Osteocyte (in vitro differentiated cells): ENCODE measurements at regions not wholly inside any gene's neighbourhood (a gene's known extent, or its start where the extent isn't known, plus 50 kb on each side); places are given as distances from the start of the nearest gene placed in this dataset.
"Not testable (repeated sequence)": the region's sequence is repeated elsewhere in the genome, so short reads cannot be mapped to it uniquely, and the experiment has no call there.

Experiments
- DNase-seq: peaks from one replicate; pipeline ENCODE4 v3.0.0; 2021; ENCODE audit warnings: mixed read lengths; ENCODE audit not compliant: unreplicated experiment; ENCODE audit errors: extremely low spot score
- H3K27ac Mint-ChIP-seq: one replicate; pipeline ENCODE4 v1.8.0; 2021; ENCODE audit warnings: mild to moderate bottlenecking, mixed read lengths; ENCODE audit not compliant: unreplicated experiment
- H3K27me3 Mint-ChIP-seq: one replicate; pipeline ENCODE4 v1.8.0; 2021; ENCODE audit warnings: mixed read lengths; ENCODE audit not compliant: unreplicated experiment
- H3K36me3 Mint-ChIP-seq: one replicate; pipeline ENCODE4 v1.8.0; 2021; ENCODE audit warnings: mixed read lengths; ENCODE audit not compliant: unreplicated experiment
- H3K4me1 Mint-ChIP-seq: one replicate; pipeline ENCODE4 v1.8.0; 2021; ENCODE audit warnings: mixed read lengths; ENCODE audit not compliant: unreplicated experiment
- H3K4me3 Mint-ChIP-seq: one replicate; pipeline ENCODE4 v1.8.0; 2021; ENCODE audit warnings: mild to moderate bottlenecking, moderate library complexity, mixed read lengths; ENCODE audit not compliant: unreplicated experiment
- H3K9me3 Mint-ChIP-seq: one replicate; pipeline ENCODE4 v1.8.0; 2021; ENCODE audit warnings: mixed read lengths; ENCODE audit not compliant: unreplicated experiment
- CTCF ChIP-seq: fragments of 200-600 bp; sonication (generic); IDR thresholded peaks from 2 replicates; pipeline ENCODE4 v1.5.0; 2021; ENCODE audit warnings: antibody characterized with exemption, mild to moderate bottlenecking, moderate library complexity

- H3K27ac Mint-ChIP-seq, result no peak overlapping the region
- H3K27me3 Mint-ChIP-seq, result no peaks in the 10 kb centered on the region
- no peak for TF ChIP-seq CTCF
- H3K4me1 Mint-ChIP-seq, result no peaks in the 10 kb centered on the region
- no peaks in the 10 kb centered on the region for H3K36me3 Mint-ChIP-seq
- peaks cover 5% of the 10 kb centered on the region for H3K9me3 Mint-ChIP-seq
- no peak overlapping the region for H3K4me3 Mint-ChIP-seq
- no peak for DNase-seq
Observed at GRCh38 chr20:26308961-26309360, 612.3 kb upstream of the ZNF337 start.

- H3K4me1 Mint-ChIP-seq, result no peaks in the 10 kb centered on the region
- no peak for TF ChIP-seq CTCF
- no peaks in the 10 kb centered on the region for H3K36me3 Mint-ChIP-seq
- H3K27ac Mint-ChIP-seq, result no peak overlapping the region
- no peaks in the 10 kb centered on the region for H3K27me3 Mint-ChIP-seq
- H3K4me3 Mint-ChIP-seq, result no peak overlapping the region
- no peak for DNase-seq
- H3K9me3 Mint-ChIP-seq, result no peaks in the 10 kb centered on the region
Observed at GRCh38 chr20:26295006-26295405, 598.4 kb upstream of the ZNF337 start.

GRCh38 chr20:26288379-26289061 is 591.9 kb upstream of the ZNF337 start:
- H3K4me3 Mint-ChIP-seq, H3K36me3 Mint-ChIP-seq, DNase-seq, H3K4me1 Mint-ChIP-seq, H3K27ac Mint-ChIP-seq, H3K27me3 Mint-ChIP-seq, H3K9me3 Mint-ChIP-seq: not testable (repeated sequence)

- Mint-ChIP-seq H3K27ac (no peak overlapping the region), H3K9me3 (peaks cover 4% of the 10 kb centered on the region), H3K4me1 (no peaks in the 10 kb centered on the region), H3K36me3 (no peaks in the 10 kb centered on the region), H3K27me3 (no peaks in the 10 kb centered on the region), H3K4me3 (no peak overlapping the region)
- no peak for DNase-seq
- TF ChIP-seq CTCF, result no peak
Observed at GRCh38 chr20:26279238-26279637, 582.6 kb upstream of the ZNF337 start.

- H3K27ac Mint-ChIP-seq, result no peak overlapping the region
- no peaks in the 10 kb centered on the region for H3K9me3 Mint-ChIP-seq
- DNase-seq, result no peak
- no peak overlapping the region for H3K4me3 Mint-ChIP-seq
- no peaks in the 10 kb centered on the region for H3K36me3 Mint-ChIP-seq
- H3K4me1 Mint-ChIP-seq, result no peaks in the 10 kb centered on the region
- no peaks in the 10 kb centered on the region for H3K27me3 Mint-ChIP-seq
- TF ChIP-seq CTCF, result no peak
Observed at GRCh38 chr20:26277339-26277738, 580.7 kb upstream of the ZNF337 start.
